ENCODE measurements at regions not wholly inside any gene's neighbourhood (a gene's known extent, or its start where the extent isn't known, plus 50 kb on each side); places are given as distances from the start of the nearest gene placed in this dataset.

DNA sequence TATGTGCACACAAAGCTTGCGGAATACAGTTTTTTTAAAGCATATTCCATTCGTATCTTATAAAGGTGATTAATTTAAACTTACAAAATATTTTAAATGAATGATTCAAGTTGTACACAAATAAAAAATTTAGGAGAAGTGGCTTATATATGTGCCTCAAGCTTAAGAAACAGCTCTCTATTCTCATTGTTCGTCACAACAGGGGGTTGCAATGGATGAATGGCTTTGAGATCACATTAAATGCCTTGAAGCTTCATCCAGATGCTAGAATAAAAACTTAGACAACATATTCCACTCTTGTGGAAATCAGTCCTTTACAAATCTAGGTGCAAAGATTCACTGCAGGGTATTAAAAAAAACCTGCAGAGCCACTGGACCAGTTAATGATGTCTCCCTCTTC lies 303.9 kb upstream of the LRFN5 start:
- no peak for ATAC-seq

DNA sequence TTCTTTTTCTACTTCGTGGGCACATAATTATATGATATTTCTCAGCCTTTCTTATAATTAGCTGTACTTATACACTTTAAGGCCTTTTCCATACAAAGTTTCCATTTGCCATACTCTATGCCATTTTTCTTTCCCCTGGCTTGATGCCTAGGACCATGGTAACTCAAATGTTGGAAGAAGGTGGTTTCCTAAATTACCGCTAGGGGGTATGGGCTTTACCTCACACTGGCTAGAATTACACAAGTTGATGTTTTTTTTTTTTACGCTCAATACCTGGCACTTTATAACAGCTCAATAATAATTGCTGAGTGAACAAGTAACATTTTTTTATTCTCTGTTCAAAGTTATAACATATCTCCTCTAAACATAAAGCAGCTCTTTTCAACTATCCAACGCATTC lies 306.8 kb upstream of the LRFN5 start:
- BruUV-seq (replicated peaks): no TSS peak
- Histone ChIP-seq H3K27ac (ENCODE audit: low read length) (no peak overlapping the region), H3K9me3 (ENCODE audit: control insufficient read depth, insufficient read depth, low read depth, low read length) (no peaks in the 10 kb centered on the region), H3K36me3 (ENCODE audit: control insufficient read depth, insufficient read depth, low read length) (no peaks in the 10 kb centered on the region), H3K27me3 (ENCODE audit: control insufficient read depth, insufficient read depth, low read length) (no peaks in the 10 kb centered on the region), H3K4me1 (ENCODE audit: control insufficient read depth, insufficient read depth, low read length) (no peaks in the 10 kb centered on the region), H3K4me3 (ENCODE audit: low read depth in 2 of 2, low read length in 2 of 2) (no peak overlapping the region)
- intact Hi-C loops (cut with micrococcal nuclease; ENCODE audit: unreplicated experiment): no loop called here
- ATAC-seq (no peak), DNase-seq (ENCODE audit: low read depth, low spot score) (no peak)
- ChIA-PET CTCF (no interaction called here), POLR2A (no interaction called here)
- in situ Hi-C loops (cut with HindIII; ENCODE audit: low pct_unique_long_range_greater_than_20kb, low sequenced_read_pairs): no loop called here
- TF ChIP-seq TCF7L2 (IDR thresholded peaks at IDR 0.05; ENCODE audit: low read depth, low read length): no peak
- TF ChIP-seq SIN3A (IDR thresholded peaks at IDR 0.05; ENCODE audit: borderline replicate concordance, insufficient read depth, low read depth, low read length): no peak
- no peak for TF ChIP-seq POLR2AphosphoS5 (IDR thresholded peaks at IDR 0.05; ENCODE audit: low read depth, low read length)
- TF ChIP-seq, protein P1, sequence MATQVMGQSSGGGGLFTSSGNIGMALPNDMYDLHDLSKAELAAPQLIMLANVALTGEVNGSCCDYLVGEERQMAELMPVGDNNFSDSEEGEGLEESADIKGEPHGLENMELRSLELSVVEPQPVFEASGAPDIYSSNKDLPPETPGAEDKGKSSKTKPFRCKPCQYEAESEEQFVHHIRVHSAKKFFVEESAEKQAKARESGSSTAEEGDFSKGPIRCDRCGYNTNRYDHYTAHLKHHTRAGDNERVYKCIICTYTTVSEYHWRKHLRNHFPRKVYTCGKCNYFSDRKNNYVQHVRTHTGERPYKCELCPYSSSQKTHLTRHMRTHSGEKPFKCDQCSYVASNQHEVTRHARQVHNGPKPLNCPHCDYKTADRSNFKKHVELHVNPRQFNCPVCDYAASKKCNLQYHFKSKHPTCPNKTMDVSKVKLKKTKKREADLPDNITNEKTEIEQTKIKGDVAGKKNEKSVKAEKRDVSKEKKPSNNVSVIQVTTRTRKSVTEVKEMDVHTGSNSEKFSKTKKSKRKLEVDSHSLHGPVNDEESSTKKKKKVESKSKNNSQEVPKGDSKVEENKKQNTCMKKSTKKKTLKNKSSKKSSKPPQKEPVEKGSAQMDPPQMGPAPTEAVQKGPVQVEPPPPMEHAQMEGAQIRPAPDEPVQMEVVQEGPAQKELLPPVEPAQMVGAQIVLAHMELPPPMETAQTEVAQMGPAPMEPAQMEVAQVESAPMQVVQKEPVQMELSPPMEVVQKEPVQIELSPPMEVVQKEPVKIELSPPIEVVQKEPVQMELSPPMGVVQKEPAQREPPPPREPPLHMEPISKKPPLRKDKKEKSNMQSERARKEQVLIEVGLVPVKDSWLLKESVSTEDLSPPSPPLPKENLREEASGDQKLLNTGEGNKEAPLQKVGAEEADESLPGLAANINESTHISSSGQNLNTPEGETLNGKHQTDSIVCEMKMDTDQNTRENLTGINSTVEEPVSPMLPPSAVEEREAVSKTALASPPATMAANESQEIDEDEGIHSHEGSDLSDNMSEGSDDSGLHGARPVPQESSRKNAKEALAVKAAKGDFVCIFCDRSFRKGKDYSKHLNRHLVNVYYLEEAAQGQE (IDR thresholded peaks at IDR 0.05; ENCODE audit: insufficient read depth in 1 of 2, low read depth in 2 of 2, low read length in 1 of 2): no peak
- TF ChIP-seq, protein P2, sequence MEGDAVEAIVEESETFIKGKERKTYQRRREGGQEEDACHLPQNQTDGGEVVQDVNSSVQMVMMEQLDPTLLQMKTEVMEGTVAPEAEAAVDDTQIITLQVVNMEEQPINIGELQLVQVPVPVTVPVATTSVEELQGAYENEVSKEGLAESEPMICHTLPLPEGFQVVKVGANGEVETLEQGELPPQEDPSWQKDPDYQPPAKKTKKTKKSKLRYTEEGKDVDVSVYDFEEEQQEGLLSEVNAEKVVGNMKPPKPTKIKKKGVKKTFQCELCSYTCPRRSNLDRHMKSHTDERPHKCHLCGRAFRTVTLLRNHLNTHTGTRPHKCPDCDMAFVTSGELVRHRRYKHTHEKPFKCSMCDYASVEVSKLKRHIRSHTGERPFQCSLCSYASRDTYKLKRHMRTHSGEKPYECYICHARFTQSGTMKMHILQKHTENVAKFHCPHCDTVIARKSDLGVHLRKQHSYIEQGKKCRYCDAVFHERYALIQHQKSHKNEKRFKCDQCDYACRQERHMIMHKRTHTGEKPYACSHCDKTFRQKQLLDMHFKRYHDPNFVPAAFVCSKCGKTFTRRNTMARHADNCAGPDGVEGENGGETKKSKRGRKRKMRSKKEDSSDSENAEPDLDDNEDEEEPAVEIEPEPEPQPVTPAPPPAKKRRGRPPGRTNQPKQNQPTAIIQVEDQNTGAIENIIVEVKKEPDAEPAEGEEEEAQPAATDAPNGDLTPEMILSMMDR (IDR thresholded peaks at IDR 0.05): no peak

More for the DNA sequence above, 303.9 kb upstream of the LRFN5 start:
- H3K27me3 ChIP-seq (ENCODE audit: control insufficient read depth, insufficient read depth, low read length): no peaks in the 10 kb centered on the region
- no peak for DNase-seq (ENCODE audit: low read depth, low spot score)
- no peaks in the 10 kb centered on the region for H3K9me3 ChIP-seq (ENCODE audit: control insufficient read depth, insufficient read depth, low read depth, low read length)
- no peak overlapping the region for H3K4me3 ChIP-seq (ENCODE audit: low read depth in 2 of 2, low read length in 2 of 2)
- no peak overlapping the region for H3K27ac ChIP-seq (ENCODE audit: low read length)
- TF ChIP-seq, protein P1 (IDR thresholded peaks at IDR 0.05; ENCODE audit: insufficient read depth in 1 of 2, low read depth in 2 of 2, low read length in 1 of 2): no peak
- TF ChIP-seq TCF7L2 (IDR thresholded peaks at IDR 0.05; ENCODE audit: low read depth, low read length): no peak
- TF ChIP-seq SIN3A (IDR thresholded peaks at IDR 0.05; ENCODE audit: borderline replicate concordance, insufficient read depth, low read depth, low read length): no peak
- TF ChIP-seq POLR2AphosphoS5 (IDR thresholded peaks at IDR 0.05; ENCODE audit: low read depth, low read length): no peak
- TF ChIP-seq, protein P2 (IDR thresholded peaks at IDR 0.05): no peak
- no peaks in the 10 kb centered on the region for H3K36me3 ChIP-seq (ENCODE audit: control insufficient read depth, insufficient read depth, low read length)
- intact Hi-C loops (cut with micrococcal nuclease; ENCODE audit: unreplicated experiment) (no loop called here), in situ Hi-C loops (cut with HindIII; ENCODE audit: low pct_unique_long_range_greater_than_20kb, low sequenced_read_pairs) (no loop called here)
- BruUV-seq (replicated peaks): no TSS peak
- no peaks in the 10 kb centered on the region for H3K4me1 ChIP-seq (ENCODE audit: control insufficient read depth, insufficient read depth, low read length)
- ChIA-PET POLR2A (no interaction called here), CTCF (no interaction called here)

Measured in Panc1 (cell line).